GM12878 (cell line): ENCODE measurements at regions not wholly inside any gene's neighbourhood (a gene's known extent, or its start where the extent isn't known, plus 50 kb on each side); places are given as distances from the start of the nearest gene placed in this dataset.

ENCODE experiments used
- ATAC-seq: fragments of 200-7000 bp; cut with Tn5 transposase; 3 replicates; pipeline ENCODE4 v1.9.1; 2020; ENCODE audit warnings: mild to moderate bottlenecking, moderate library complexity
- BruUV-seq: library from RNA; stranded (reverse); fragments of 400-500 nt; replicated peaks from 2 replicates; lab custom pipeline; 2021; lab: Mats Ljungman, UMichigan
- CTCF ChIA-PET: fragments of 300-600 bp; sonication (Branson Sonifier 250); formaldehyde crosslinking; extraction: SDS; loops from one replicate; lab custom pipeline; 2021; ENCODE audit warnings: inconsistent platforms; lab: Yijun Ruan, JAX
- POLR2A ChIA-PET: fragments of 350-600 bp; formaldehyde crosslinking; extraction: SDS; loops from one replicate; lab custom pipeline; 2021; ENCODE audit warnings: inconsistent platforms; lab: Charles Lee
- RAD21 ChIA-PET: fragments of 300-600 bp; sonication (Branson Sonifier 250); formaldehyde crosslinking; loops from one replicate; lab custom pipeline; 2023; ENCODE audit warnings: antibody characterized with exemption; ENCODE audit not compliant: unreplicated experiment; lab: Charles Lee
- SMC1A ChIA-PET: fragments of 300-600 bp; sonication (Branson Sonifier 250); formaldehyde crosslinking; loops from one replicate; lab custom pipeline; 2023; ENCODE audit not compliant: unreplicated experiment, uncharacterized antibody; lab: Charles Lee
- DNase-seq: peaks from one replicate; pipeline ENCODE4 v3.0.0-alpha.2; 2011; ENCODE audit warnings: low read depth, low spot score
- FAIRE-seq: peaks from 3 replicates; lab custom pipeline; 2011; peaks lifted over from hg19 to GRCh38; lab: Jason Lieb, UNC
- H2AFZ ChIP-seq: 2 replicates; pipeline ENCODE4 v1.6.0; 2011; ENCODE audit warnings: low read depth, low read length, control low read depth; ENCODE audit not compliant: control insufficient read depth
- H3K27ac ChIP-seq: 2 replicates; pipeline ENCODE4 v1.5.1; 2011; ENCODE audit warnings: control low read depth; ENCODE audit not compliant: control insufficient read depth, insufficient read depth
- H3K27me3 ChIP-seq, 2 experiments: replicated peaks in 1 of 2; 2 replicates each; pipeline versions ENCODE4 v1.6.0 to v1.6.1; 2011; ENCODE audit warnings: low read length in 1 of 2; ENCODE audit not compliant: control insufficient read depth in 2 of 2, insufficient read depth in 2 of 2
- H3K36me3 ChIP-seq, 2 experiments: 2 replicates each; pipeline ENCODE4 v1.5.1; 2011; ENCODE audit warnings: low read length in 1 of 2; ENCODE audit not compliant: control insufficient read depth in 2 of 2, insufficient read depth in 2 of 2
- H3K4me1 ChIP-seq: 2 replicates; pipeline ENCODE4 v1.6.1; 2011; ENCODE audit warnings: mild to moderate bottlenecking, low read length, moderate library complexity, mixed read lengths; ENCODE audit not compliant: control insufficient read depth, insufficient read depth
- H3K4me2 ChIP-seq: 2 replicates; pipeline ENCODE4 v1.6.0; 2011; ENCODE audit warnings: control low read depth; ENCODE audit not compliant: control insufficient read depth, insufficient read depth
- H3K4me3 ChIP-seq: fragments of 200-600 bp; sonication (generic); 2 replicates; pipeline ENCODE4 v1.5.1; 2016
- H3K79me2 ChIP-seq: 2 replicates; pipeline ENCODE4 v1.6.0; 2011; ENCODE audit warnings: low read length; ENCODE audit not compliant: control insufficient read depth, insufficient read depth
- H3K9ac ChIP-seq: 2 replicates; pipeline ENCODE4 v1.8.0; 2011; ENCODE audit warnings: low read length, control low read depth, mixed read lengths; ENCODE audit not compliant: control insufficient read depth, insufficient read depth
- H3K9me3 ChIP-seq: replicated peaks from 3 replicates; pipeline ENCODE4 v1.5.1; 2011; ENCODE audit warnings: mild to moderate bottlenecking, low read length; ENCODE audit not compliant: control insufficient read depth, insufficient read depth
- H4K20me1 ChIP-seq: 2 replicates; pipeline ENCODE4 v1.6.0; 2011; ENCODE audit not compliant: control insufficient read depth, insufficient read depth
- CREB1 ChIP-seq: IDR thresholded peaks from 2 replicates; pipeline ENCODE4 v1.6.1; 2012; ENCODE audit warnings: low read depth, mild to moderate bottlenecking, inconsistent platforms
- JUNB ChIP-seq: IDR thresholded peaks from 2 replicates; pipeline ENCODE4 v1.6.1; 2016; ENCODE audit warnings: antibody characterized with exemption, mild to moderate bottlenecking
- NR2F1 ChIP-seq: fragments of 450-650 bp; conservative IDR thresholded peaks from 2 replicates; pipeline ENCODE4 v1.6.1; 2017; ENCODE audit warnings: mild to moderate bottlenecking
- SMC3 ChIP-seq: IDR thresholded peaks from 2 replicates; pipeline ENCODE4 v1.6.1; 2011; ENCODE audit warnings: low read length, improper control_type of control experiment, borderline replicate concordance
- SRF ChIP-seq, 2 experiments: IDR thresholded peaks; 2 replicates each; pipeline ENCODE4 v1.6.1; 2011; ENCODE audit warnings: low read depth in 2 of 2, low read length in 2 of 2, mild to moderate bottlenecking in 1 of 2, moderate library complexity in 1 of 2
- ZNF274 ChIP-seq: IDR thresholded peaks from one replicate; pipeline ENCODE4 v1.8.0; 2011; ENCODE audit not compliant: insufficient read length, insufficient read depth
- WGBS: methylation state at CpG from one replicate; pipeline ENCODE4 v1.1.6; 2016; ENCODE audit warnings: low lambda C conversion rate; ENCODE audit not compliant: insufficient replicate concordance, insufficient coverage; ENCODE audit errors: missing lambda C conversion rate; 5-methylcytosine and 5-hydroxymethylcytosine counted together
- in situ Hi-C: fragments of 300-500 bp; cut with MboI; formaldehyde crosslinking; loops from 9 replicates; pipeline ENCODE4 v1.14.3; 2018; ENCODE audit warnings: mixed read lengths
- intact Hi-C: fragments of 100-400 bp; cut with micrococcal nuclease; formaldehyde crosslinking; loops from one replicate; pipeline ENCODE4 v1.14.2; 2022; ENCODE audit not compliant: unreplicated experiment
- TF ChIP-seq, protein P1 (sequence below): fragments of 150-350 bp; IDR thresholded peaks from 2 replicates; pipeline ENCODE4 v1.6.1; 2014; ENCODE audit warnings: mild to moderate bottlenecking, low read depth, low read length
- TF ChIP-seq, protein P2 (sequence below): IDR thresholded peaks from 2 replicates; pipeline ENCODE4 v1.6.1; 2011; ENCODE audit warnings: borderline replicate concordance, low read depth, mild to moderate bottlenecking, moderate library complexity, mixed read lengths, low read length; ENCODE audit not compliant: insufficient read depth; ENCODE audit errors: extremely low read length
- TF ChIP-seq, protein P3 (sequence below): fragments of 450-650 bp; IDR thresholded peaks from 2 replicates; pipeline ENCODE4 v1.6.1; 2017; ENCODE audit warnings: mild to moderate bottlenecking, low read depth, inconsistent platforms; ENCODE audit not compliant: poor library complexity, severe bottlenecking

- intact Hi-C loops: no loop called here
- WGBS: 9% methylated on average over 2 of the region's 2 CpGs
- POLR2A ChIA-PET: no interaction called here
- TF ChIP-seq SRF (IDR thresholded peaks at IDR 0.05; ENCODE audit: low read depth in 2 of 2, low read length in 2 of 2) (no peak), ZNF274 (no peak), SMC3 (no peak), JUNB (no peak), NR2F1 (no peak), CREB1 (no peak)
- TF ChIP-seq, protein P1, sequence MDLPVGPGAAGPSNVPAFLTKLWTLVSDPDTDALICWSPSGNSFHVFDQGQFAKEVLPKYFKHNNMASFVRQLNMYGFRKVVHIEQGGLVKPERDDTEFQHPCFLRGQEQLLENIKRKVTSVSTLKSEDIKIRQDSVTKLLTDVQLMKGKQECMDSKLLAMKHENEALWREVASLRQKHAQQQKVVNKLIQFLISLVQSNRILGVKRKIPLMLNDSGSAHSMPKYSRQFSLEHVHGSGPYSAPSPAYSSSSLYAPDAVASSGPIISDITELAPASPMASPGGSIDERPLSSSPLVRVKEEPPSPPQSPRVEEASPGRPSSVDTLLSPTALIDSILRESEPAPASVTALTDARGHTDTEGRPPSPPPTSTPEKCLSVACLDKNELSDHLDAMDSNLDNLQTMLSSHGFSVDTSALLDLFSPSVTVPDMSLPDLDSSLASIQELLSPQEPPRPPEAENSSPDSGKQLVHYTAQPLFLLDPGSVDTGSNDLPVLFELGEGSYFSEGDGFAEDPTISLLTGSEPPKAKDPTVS: no peak
- TF ChIP-seq, protein P2, sequence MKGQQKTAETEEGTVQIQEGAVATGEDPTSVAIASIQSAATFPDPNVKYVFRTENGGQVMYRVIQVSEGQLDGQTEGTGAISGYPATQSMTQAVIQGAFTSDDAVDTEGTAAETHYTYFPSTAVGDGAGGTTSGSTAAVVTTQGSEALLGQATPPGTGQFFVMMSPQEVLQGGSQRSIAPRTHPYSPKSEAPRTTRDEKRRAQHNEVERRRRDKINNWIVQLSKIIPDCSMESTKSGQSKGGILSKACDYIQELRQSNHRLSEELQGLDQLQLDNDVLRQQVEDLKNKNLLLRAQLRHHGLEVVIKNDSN: no peak
- TF ChIP-seq, protein P3, sequence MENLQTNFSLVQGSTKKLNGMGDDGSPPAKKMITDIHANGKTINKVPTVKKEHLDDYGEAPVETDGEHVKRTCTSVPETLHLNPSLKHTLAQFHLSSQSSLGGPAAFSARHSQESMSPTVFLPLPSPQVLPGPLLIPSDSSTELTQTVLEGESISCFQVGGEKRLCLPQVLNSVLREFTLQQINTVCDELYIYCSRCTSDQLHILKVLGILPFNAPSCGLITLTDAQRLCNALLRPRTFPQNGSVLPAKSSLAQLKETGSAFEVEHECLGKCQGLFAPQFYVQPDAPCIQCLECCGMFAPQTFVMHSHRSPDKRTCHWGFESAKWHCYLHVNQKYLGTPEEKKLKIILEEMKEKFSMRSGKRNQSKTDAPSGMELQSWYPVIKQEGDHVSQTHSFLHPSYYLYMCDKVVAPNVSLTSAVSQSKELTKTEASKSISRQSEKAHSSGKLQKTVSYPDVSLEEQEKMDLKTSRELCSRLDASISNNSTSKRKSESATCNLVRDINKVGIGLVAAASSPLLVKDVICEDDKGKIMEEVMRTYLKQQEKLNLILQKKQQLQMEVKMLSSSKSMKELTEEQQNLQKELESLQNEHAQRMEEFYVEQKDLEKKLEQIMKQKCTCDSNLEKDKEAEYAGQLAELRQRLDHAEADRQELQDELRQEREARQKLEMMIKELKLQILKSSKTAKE: no peak
- TF ChIP-seq, all 136 proteins: peak for 0
- BruUV-seq: no TSS peak
- Histone ChIP-seq H4K20me1 (no peaks in the 10 kb centered on the region), H3K9ac (no peak overlapping the region), H3K27ac (no peak overlapping the region), H3K4me3 (no peak overlapping the region), H3K36me3 (no peaks in the 10 kb centered on the region), H3K27me3 (no peaks in the 10 kb centered on the region), H3K4me2 (no peak overlapping the region), H3K4me1 (no peaks in the 10 kb centered on the region), H3K9me3 (no peaks in the 10 kb centered on the region; the same call in 2 of the 3 replicates), H2AFZ (no peak overlapping the region), H3K79me2 (no peaks in the 10 kb centered on the region)
- DNase-seq (no peak), ATAC-seq (no peak), FAIRE-seq (no peak)
- in situ Hi-C loops: no loop called here
- ChIA-PET SMC1A (no interaction called here), CTCF (no interaction called here), RAD21 (no interaction called here)
Measured at GRCh38 chr5:111946556-111946955, 189.6 kb upstream of the NREP start.
